ENCODE measurements at regions not wholly inside any gene's neighbourhood (a gene's known extent, or its start where the extent isn't known, plus 50 kb on each side); places are given as distances from the start of the nearest gene placed in this dataset.

GRCh38 chr12:67826148-67826547, 163.1 kb upstream of the IFNG-AS1 start:
- TF ChIP-seq GATA3 (IDR thresholded peaks at IDR 0.05; ENCODE audit: low read depth, low read length) (no peak), GATA2 (IDR thresholded peaks at IDR 0.05; ENCODE audit: low read depth, low read length) (no peak)

Data from SH-SY5Y (cell line).